HepG2 (cell line): ENCODE measurements at regions not wholly inside any gene's neighbourhood (a gene's known extent, or its start where the extent isn't known, plus 50 kb on each side); places are given as distances from the start of the nearest gene placed in this dataset.

ENCODE experiments used
- ATAC-seq: fragments of 200-7000 bp; cut with Tn5 transposase; 3 replicates; pipeline ENCODE4 v1.9.1; 2020; ENCODE audit warnings: mild to moderate bottlenecking, moderate library complexity
- BruUV-seq: library from RNA; stranded (reverse); fragments of 400-500 nt; replicated peaks from 2 replicates; lab custom pipeline; 2021; lab: Mats Ljungman, UMichigan
- CTCF ChIA-PET: fragments of 300-600 bp; formaldehyde crosslinking; extraction: SDS; loops from one replicate; lab custom pipeline; 2021; ENCODE audit warnings: low total read pairs, inconsistent platforms, low intra/inter-chr PET ratio; lab: Yijun Ruan, JAX
- POLR2A ChIA-PET: fragments of 350-600 bp; sonication (Branson Sonifier 250); formaldehyde crosslinking; loops from one replicate; lab custom pipeline; 2020; ENCODE audit warnings: antibody characterized with exemption, inconsistent platforms; lab: Yijun Ruan, JAX
- DNase-seq: peaks from one replicate; pipeline ENCODE4 v3.0.0-alpha.2; 2015; ENCODE audit warnings: low spot score
- FAIRE-seq: peaks from 3 replicates; lab custom pipeline; 2011; peaks lifted over from hg19 to GRCh38; lab: Jason Lieb, UNC
- H2AFZ ChIP-seq: one replicate; pipeline ENCODE4 v1.6.1; 2011; ENCODE audit warnings: low read length, inconsistent platforms
- H3K27ac ChIP-seq: fragments of 300-600 bp; 3 replicates; pipeline ENCODE4 v1.8.0; 2011; ENCODE audit warnings: mixed run types, mild to moderate bottlenecking, mixed read lengths, low read length, inconsistent platforms; ENCODE audit not compliant: insufficient read depth; ENCODE audit errors: extremely low read length
- H3K27me3 ChIP-seq, 2 experiments: fragments of 200-600 bp in 1 of 2; 2 replicates in 1 of 2; 3 replicates in 1 of 2; pipeline versions ENCODE4 v1.6.0 to v1.8.0; 2011; ENCODE audit warnings: low read length in 2 of 2, mild to moderate bottlenecking in 2 of 2, moderate library complexity in 2 of 2, inconsistent platforms in 1 of 2; ENCODE audit not compliant: insufficient read depth in 2 of 2, control insufficient read depth in 1 of 2
- H3K36me3 ChIP-seq, 2 experiments: fragments of 200-600 bp in 1 of 2; replicated peaks in 1 of 2; 2 replicates in 1 of 2; 3 replicates in 1 of 2; pipeline versions ENCODE4 v1.5.1 to v1.8.0; 2011; ENCODE audit warnings: low read length in 2 of 2, inconsistent platforms in 1 of 2; ENCODE audit not compliant: insufficient read depth in 2 of 2, control insufficient read depth in 1 of 2
- H3K4me1 ChIP-seq: 2 replicates; pipeline ENCODE4 v1.5.1; 2012; ENCODE audit warnings: low read length, inconsistent platforms; ENCODE audit not compliant: insufficient read depth
- H3K4me2 ChIP-seq: 2 replicates; pipeline ENCODE4 v1.6.0; 2011; ENCODE audit warnings: low read depth, low read length, inconsistent platforms
- H3K4me3 ChIP-seq, 3 experiments: fragments of 200-600 bp in 1 of 3; sonication (generic), shearing (Covaris generic) in 1 of 3; replicated peaks in 1 of 3; 2 replicates each; pipeline ENCODE4 v1.5.1; 2011 to 2016; ENCODE audit warnings: low read length in 3 of 3, inconsistent platforms in 2 of 3, low read depth in 2 of 3, mild to moderate bottlenecking in 2 of 3, control low read depth in 1 of 3, mixed read lengths in 1 of 3; ENCODE audit not compliant: insufficient read depth in 1 of 3
- H3K79me2 ChIP-seq: one replicate; pipeline ENCODE4 v1.6.1; 2011; ENCODE audit warnings: low read length, inconsistent platforms; ENCODE audit not compliant: insufficient read depth
- H3K9ac ChIP-seq: 2 replicates; pipeline ENCODE4 v1.6.0; 2011; ENCODE audit warnings: mild to moderate bottlenecking, low read depth, low read length, inconsistent platforms; ENCODE audit not compliant: insufficient read depth
- H3K9me3 ChIP-seq: 2 replicates; pipeline ENCODE4 v1.5.1; 2012; ENCODE audit warnings: mild to moderate bottlenecking, low read length
- H4K20me1 ChIP-seq: 2 replicates; pipeline ENCODE4 v1.6.0; 2011; ENCODE audit warnings: inconsistent platforms, mild to moderate bottlenecking, low read length, moderate library complexity; ENCODE audit not compliant: insufficient read depth
- BCL3 ChIP-seq: sonication (generic); formaldehyde crosslinking; IDR thresholded peaks from 2 replicates; pipeline ENCODE4 v1.5.1; 2020; ENCODE audit warnings: mild to moderate bottlenecking, missing genetic modification reagents, moderate library complexity
- DBP ChIP-seq: sonication (generic); formaldehyde crosslinking; IDR thresholded peaks from 2 replicates; pipeline ENCODE4 v1.4.0; 2020; ENCODE audit warnings: missing genetic modification reagents; ENCODE audit errors: not compliant biosample characterization
- MAFK ChIP-seq, 2 experiments: IDR thresholded peaks in 1 of 2; conservative IDR thresholded peaks in 1 of 2; 2 replicates each; pipeline ENCODE4 v1.6.1; 2011; ENCODE audit warnings: improper control_type of control experiment in 2 of 2, low read length in 2 of 2
- NCOA2 ChIP-seq: sonication (generic); formaldehyde crosslinking; IDR thresholded peaks from 2 replicates; pipeline ENCODE4 v1.8.0; 2022; ENCODE audit warnings: inconsistent platforms
- TCF12 ChIP-seq, 2 experiments: fragments of 450-650 bp in 1 of 2; sonication (generic) in 1 of 2; formaldehyde crosslinking in 1 of 2; IDR thresholded peaks; 2 replicates each; pipeline versions ENCODE4 v1.6.1 to v1.8.0; 2017 to 2022; ENCODE audit warnings: antibody characterized with exemption in 1 of 2, mild to moderate bottlenecking in 1 of 2, missing genetic modification reagents in 1 of 2, moderate library complexity in 1 of 2
- TGIF2 ChIP-seq: IDR thresholded peaks from 2 replicates; pipeline ENCODE4 v1.6.1; 2016; ENCODE audit warnings: control low read depth, missing compliant biosample characterization
- TOE1 ChIP-seq: sonication (generic); formaldehyde crosslinking; IDR thresholded peaks from 2 replicates; pipeline ENCODE4 v1.4.0; 2020; ENCODE audit warnings: mild to moderate bottlenecking, missing genetic modification reagents
- ZNF350 ChIP-seq: sonication (generic); formaldehyde crosslinking; IDR thresholded peaks from 2 replicates; pipeline ENCODE4 v1.4.0; 2020; ENCODE audit warnings: mild to moderate bottlenecking, low read depth, missing genetic modification reagents, borderline replicate concordance
- ZNF503 ChIP-seq: sonication (generic); formaldehyde crosslinking; IDR thresholded peaks from 2 replicates; pipeline ENCODE4 v1.4.0; 2020; ENCODE audit warnings: missing genetic modification reagents
- ZNF784 ChIP-seq: sonication (generic); formaldehyde crosslinking; IDR thresholded peaks from 2 replicates; pipeline ENCODE4 v1.5.1; 2020; ENCODE audit warnings: missing genetic modification reagents, mild to moderate bottlenecking, borderline replicate concordance
- WGBS: methylation state at CpG from one replicate; pipeline ENCODE4 v1.1.6; 2017; ENCODE audit warnings: low lambda C conversion rate; 5-methylcytosine and 5-hydroxymethylcytosine counted together
- in situ Hi-C: cut with HindIII; loops from 2 replicates; pipeline ENCODE4 v1.10.0; 2017; ENCODE audit warnings: low pct_unique_long_range_greater_than_20kb; ENCODE audit not compliant: extremely low pct_ligation_motif_present
- intact Hi-C: fragments of 100-400 bp; cut with micrococcal nuclease; formaldehyde crosslinking; loops from one replicate; pipeline ENCODE4 v1.10.0; 2022; ENCODE audit not compliant: unreplicated experiment

GRCh38 chr12:87922736-87923135 lies 106.5 kb downstream of the C12orf50 start:
- DNase-seq (no peak), ATAC-seq (no peak), FAIRE-seq (no peak)
- H3K36me3 ChIP-seq, result no peaks in the 10 kb centered on the region
- H3K27me3 ChIP-seq, result no peaks in the 10 kb centered on the region; a peak in 1 of 5 replicates
- intact Hi-C loops (no loop called here), in situ Hi-C loops (no loop called here)
- H3K4me2 ChIP-seq, result no peak overlapping the region
- H3K27ac ChIP-seq, result no peak overlapping the region
- POLR2A ChIA-PET, result no interaction called here
- H3K4me3 ChIP-seq, result no peak overlapping the region
- H3K79me2 ChIP-seq, result no peaks in the 10 kb centered on the region
- CTCF ChIA-PET, result no interaction called here
- TF ChIP-seq TOE1, result no peak
- no peak for TF ChIP-seq ZNF350 (CRISPR knock-in tag)
- TF ChIP-seq BCL3 (CRISPR knock-in tag), result no peak
- no peak for TF ChIP-seq TCF12 (IDR thresholded peaks at IDR 0.05)
- no peak for TF ChIP-seq TCF12 (CRISPR knock-in tag; IDR thresholded peaks at IDR 0.05)
- TF ChIP-seq ZNF784 (CRISPR knock-in tag), result no peak
- TF ChIP-seq NCOA2 (CRISPR knock-in tag), result no peak
- no peak for TF ChIP-seq TGIF2 (CRISPR knock-in tag)
- TF ChIP-seq DBP (CRISPR knock-in tag), result no peak
- no peak for TF ChIP-seq ZNF503 (CRISPR knock-in tag)
- TF ChIP-seq MAFK (conservative IDR thresholded peaks at IDR 0.05 in 1 of 2, IDR thresholded peaks at IDR 0.05 in 1 of 2; ENCODE audit: low read length in 2 of 2), result no peak
- WGBS, result 2% methylated on average over 2 of the region's 2 CpGs
- no peaks in the 10 kb centered on the region for H4K20me1 ChIP-seq
- no peak overlapping the region for H3K9ac ChIP-seq
- no peak overlapping the region for H2AFZ ChIP-seq
- no peaks in the 10 kb centered on the region for H3K9me3 ChIP-seq
- H3K4me1 ChIP-seq, result no peaks in the 10 kb centered on the region
- no TSS peak for BruUV-seq
